NCI-H69 (cell line): ENCODE measurements at regions not wholly inside any gene's neighbourhood (a gene's known extent, or its start where the extent isn't known, plus 50 kb on each side); places are given as distances from the start of the nearest gene placed in this dataset.

Source experiments
- DNase-seq: peaks from one replicate; lab custom pipeline; 2025; lab: John Stamatoyannopoulos, UW

- DNase-seq: peak; percentile 20
Measured at GRCh38 chr17:72409405-72410002, 288.7 kb downstream of the SOX9 start.

GRCh38 chr17:72411124-72411563 lies 290.3 kb downstream of the SOX9 start:
- DNase-seq: peak; percentile 76

- DNase-seq: no peak
Measured at GRCh38 chr17:72412650-72413076, 291.8 kb downstream of the SOX9 start.

- DNase-seq: no peak
Measured at GRCh38 chr17:72413077-72414031, 292.5 kb downstream of the SOX9 start.

GRCh38 chr17:72414032-72414396 lies 293.2 kb downstream of the SOX9 start:
- DNase-seq: no peak

GRCh38 chr17:72414967-72415853 lies 294.4 kb downstream of the SOX9 start:
- no peak for DNase-seq

- peak; percentile 95 for DNase-seq
Measured at GRCh38 chr17:72416054-72416675, 295.3 kb downstream of the SOX9 start.

GRCh38 chr17:72416905-72417304 lies 296.1 kb downstream of the SOX9 start:
- DNase-seq: no peak

GRCh38 chr17:72417627-72418026 lies 296.8 kb downstream of the SOX9 start:
- DNase-seq: peak; percentile 30

GRCh38 chr17:72419866-72420774 lies 299.3 kb downstream of the SOX9 start:
- peak; percentile 86 for DNase-seq

GRCh38 chr17:72420775-72421127 lies 299.9 kb downstream of the SOX9 start:
- no peak for DNase-seq

GRCh38 chr17:72421128-72422092 lies 300.6 kb downstream of the SOX9 start:
- DNase-seq: peak; percentile 93

GRCh38 chr17:72422204-72422504 lies 301.3 kb downstream of the SOX9 start:
- DNase-seq: no peak

GRCh38 chr17:72422505-72423285 lies 301.9 kb downstream of the SOX9 start:
- peak; percentile 28 for DNase-seq

GRCh38 chr17:72423286-72423589 lies 302.4 kb downstream of the SOX9 start:
- no peak for DNase-seq

GRCh38 chr17:72423718-72424117 lies 302.9 kb downstream of the SOX9 start:
- no peak for DNase-seq

- DNase-seq: no peak
Measured at GRCh38 chr17:72424505-72425117, 303.8 kb downstream of the SOX9 start.

- no peak for DNase-seq
Measured at GRCh38 chr17:72425133-72425793, 304.4 kb downstream of the SOX9 start.
